Left ventricle myocardium inferior (tissue), 1 donor: ENCODE measurements at regions not wholly inside any gene's neighbourhood (a gene's known extent, or its start where the extent isn't known, plus 50 kb on each side); places are given as distances from the start of the nearest gene placed in this dataset.

Source experiments
- DNase-seq: peaks from one replicate; pipeline ENCODE4 v3.0.0-alpha.2; 2020
- H3K27ac ChIP-seq: fragments of 200-600 bp; replicated peaks from 2 replicates; pipeline ENCODE4 v1.8.0; 2021
- H3K27me3 ChIP-seq: fragments of 200-600 bp; 2 replicates; pipeline ENCODE4 v1.8.0; 2021; ENCODE audit warnings: low read depth
- H3K36me3 ChIP-seq: fragments of 200-600 bp; 2 replicates; pipeline ENCODE4 v1.8.0; 2021
- H3K4me1 ChIP-seq: fragments of 200-600 bp; 2 replicates; pipeline ENCODE4 v1.8.0; 2021
- H3K4me3 ChIP-seq: fragments of 200-600 bp; 2 replicates; pipeline ENCODE4 v1.8.0; 2021; ENCODE audit warnings: mild to moderate bottlenecking, moderate library complexity
- H3K9me3 ChIP-seq: fragments of 200-600 bp; replicated peaks from 2 replicates; pipeline ENCODE4 v1.8.0; 2021
- intact Hi-C: fragments of 100-400 bp; cut with micrococcal nuclease; formaldehyde crosslinking; loops from one replicate; pipeline ENCODE4 v1.11.0; 2022
- TF ChIP-seq, protein P1 (sequence below): fragments of 200-600 bp; IDR thresholded peaks from 2 replicates; pipeline ENCODE4 v1.8.0; 2021; ENCODE audit warnings: antibody characterized with exemption, mild to moderate bottlenecking, borderline replicate concordance
- donor health status: DM: no; HTN: yes; CAD: no; lungs with severe emphysema.

DNA sequence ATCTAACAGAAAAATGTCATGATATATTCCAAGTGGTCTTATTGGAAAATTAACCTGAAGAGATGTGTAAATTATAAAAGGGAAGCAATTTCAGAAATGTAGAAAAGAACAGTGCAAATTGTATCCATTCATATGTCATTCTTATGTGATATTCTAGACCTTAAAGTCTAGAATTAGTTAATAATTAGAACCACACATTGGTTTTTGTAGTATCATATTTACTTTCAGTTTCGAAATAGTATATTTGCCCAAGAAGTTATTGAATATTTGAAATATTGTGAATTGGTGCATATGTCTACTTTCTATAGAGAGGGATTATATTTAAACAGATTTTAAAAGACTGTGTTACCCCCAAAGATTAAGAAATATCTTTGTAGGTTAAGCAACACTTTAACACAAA, 1348.6 kb upstream of the ACVR2A start:
- H3K36me3 ChIP-seq: no peaks in the 10 kb centered on the region
- TF ChIP-seq, protein P1, sequence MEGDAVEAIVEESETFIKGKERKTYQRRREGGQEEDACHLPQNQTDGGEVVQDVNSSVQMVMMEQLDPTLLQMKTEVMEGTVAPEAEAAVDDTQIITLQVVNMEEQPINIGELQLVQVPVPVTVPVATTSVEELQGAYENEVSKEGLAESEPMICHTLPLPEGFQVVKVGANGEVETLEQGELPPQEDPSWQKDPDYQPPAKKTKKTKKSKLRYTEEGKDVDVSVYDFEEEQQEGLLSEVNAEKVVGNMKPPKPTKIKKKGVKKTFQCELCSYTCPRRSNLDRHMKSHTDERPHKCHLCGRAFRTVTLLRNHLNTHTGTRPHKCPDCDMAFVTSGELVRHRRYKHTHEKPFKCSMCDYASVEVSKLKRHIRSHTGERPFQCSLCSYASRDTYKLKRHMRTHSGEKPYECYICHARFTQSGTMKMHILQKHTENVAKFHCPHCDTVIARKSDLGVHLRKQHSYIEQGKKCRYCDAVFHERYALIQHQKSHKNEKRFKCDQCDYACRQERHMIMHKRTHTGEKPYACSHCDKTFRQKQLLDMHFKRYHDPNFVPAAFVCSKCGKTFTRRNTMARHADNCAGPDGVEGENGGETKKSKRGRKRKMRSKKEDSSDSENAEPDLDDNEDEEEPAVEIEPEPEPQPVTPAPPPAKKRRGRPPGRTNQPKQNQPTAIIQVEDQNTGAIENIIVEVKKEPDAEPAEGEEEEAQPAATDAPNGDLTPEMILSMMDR: no peak
- H3K4me1 ChIP-seq: no peaks in the 10 kb centered on the region
- H3K4me3 ChIP-seq: no peak overlapping the region
- H3K27ac ChIP-seq: no peak overlapping the region
- intact Hi-C loops: no loop called here
- no peaks in the 10 kb centered on the region for H3K27me3 ChIP-seq
- peaks cover 11% of the 10 kb centered on the region for H3K9me3 ChIP-seq
- no peak for DNase-seq

DNA sequence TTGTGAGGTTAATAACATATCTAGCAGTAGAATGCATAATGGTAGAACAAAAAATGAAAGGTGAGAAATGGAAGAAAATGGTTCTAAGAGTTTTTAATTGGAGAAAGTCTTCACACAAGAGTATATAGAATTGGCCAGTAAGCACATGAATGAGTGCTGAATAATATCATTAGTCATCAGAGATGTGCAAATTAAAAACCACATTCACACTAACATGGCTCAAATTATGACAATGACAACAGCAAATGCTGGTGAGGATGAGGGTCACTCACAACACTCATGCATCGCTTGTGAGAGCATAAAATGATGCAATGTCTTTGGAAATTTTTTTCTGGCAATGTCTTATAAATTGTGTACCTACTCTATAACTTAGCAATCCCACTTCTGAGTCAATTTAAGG, 1355.4 kb upstream of the ACVR2A start:
- TF ChIP-seq, protein P1: no peak
- Histone ChIP-seq H3K9me3 (peaks cover 7% of the 10 kb centered on the region), H3K4me1 (no peaks in the 10 kb centered on the region), H3K27me3 (no peaks in the 10 kb centered on the region), H3K36me3 (no peaks in the 10 kb centered on the region), H3K4me3 (no peak overlapping the region), H3K27ac (no peak overlapping the region)
- intact Hi-C loops: no loop called here
- DNase-seq: no peak

DNA sequence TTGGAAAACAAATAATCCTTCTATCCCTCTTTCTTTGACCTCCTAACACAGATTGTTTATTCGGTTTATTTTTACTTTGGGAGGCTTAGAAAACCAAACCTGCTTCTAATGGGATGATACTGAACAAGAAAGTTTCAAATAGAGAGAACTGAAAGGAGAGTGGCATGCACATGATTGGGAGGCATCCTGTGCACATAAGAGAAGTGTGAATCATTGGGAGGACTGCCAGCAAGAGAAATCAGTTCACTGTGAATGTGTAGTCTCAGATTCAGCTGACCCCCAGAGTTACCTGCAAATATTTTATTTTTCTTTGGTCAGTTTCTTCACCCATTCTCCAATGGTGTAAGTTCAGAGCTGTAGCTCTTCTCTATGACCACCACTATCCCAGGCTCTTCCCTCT, 1363.2 kb upstream of the ACVR2A start:
- intact Hi-C loops: no loop called here
- H3K4me3 ChIP-seq: no peak overlapping the region
- H3K27me3 ChIP-seq: no peaks in the 10 kb centered on the region
- H3K27ac ChIP-seq: no peak overlapping the region
- H3K36me3 ChIP-seq: no peaks in the 10 kb centered on the region
- no peaks in the 10 kb centered on the region for H3K9me3 ChIP-seq
- H3K4me1 ChIP-seq: no peaks in the 10 kb centered on the region
- TF ChIP-seq, protein P1: no peak
- DNase-seq: no peak

DNA sequence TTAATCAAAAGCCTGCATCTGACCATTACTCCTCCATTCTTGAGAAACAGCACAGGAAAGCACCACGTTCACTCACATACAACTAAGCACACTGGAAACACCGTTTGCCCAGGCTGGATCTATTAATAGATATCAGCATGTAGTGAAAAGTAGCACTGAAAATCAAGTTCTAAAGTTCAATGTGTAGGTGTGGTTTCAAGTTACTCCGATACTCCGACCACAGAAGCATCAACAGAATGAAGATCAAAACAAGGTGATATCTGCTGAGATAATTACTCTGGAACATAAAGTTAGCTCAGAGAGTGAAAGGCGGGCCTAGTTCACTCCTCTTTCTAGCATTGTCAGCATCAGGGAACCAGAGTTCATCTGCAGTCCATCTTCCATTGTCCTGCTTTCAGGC, 1367.4 kb upstream of the ACVR2A start:
- Histone ChIP-seq H3K27ac (no peak overlapping the region), H3K4me1 (no peaks in the 10 kb centered on the region), H3K27me3 (no peaks in the 10 kb centered on the region), H3K4me3 (no peak overlapping the region), H3K36me3 (no peaks in the 10 kb centered on the region), H3K9me3 (no peaks in the 10 kb centered on the region)
- intact Hi-C loops: no loop called here
- TF ChIP-seq, protein P1: no peak
- no peak for DNase-seq

DNA sequence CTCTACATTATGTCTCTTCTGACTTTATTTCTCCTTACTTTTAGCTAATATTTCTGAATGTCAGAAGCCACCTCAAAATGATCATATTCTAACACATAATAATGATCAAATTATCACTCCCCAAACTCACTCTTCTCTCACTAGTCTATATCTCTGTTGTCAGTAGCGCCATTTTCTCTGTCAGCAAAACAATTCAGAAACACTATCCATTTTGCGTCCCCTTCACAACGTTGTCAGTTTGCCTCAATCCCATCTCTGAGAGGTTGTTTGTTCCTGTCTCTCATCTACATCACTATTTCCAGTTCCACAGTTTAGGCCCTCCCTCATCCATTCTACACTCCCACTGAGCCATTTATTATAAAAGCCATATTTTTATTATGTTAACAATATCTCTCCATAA, 1376.3 kb upstream of the ACVR2A start:
- Histone ChIP-seq H3K4me3 (no peak overlapping the region), H3K27me3 (no peaks in the 10 kb centered on the region), H3K27ac (no peak overlapping the region), H3K9me3 (peaks cover under 1% of the 10 kb centered on the region), H3K36me3 (no peaks in the 10 kb centered on the region), H3K4me1 (no peaks in the 10 kb centered on the region)
- DNase-seq: no peak
- TF ChIP-seq, protein P1: no peak
- intact Hi-C loops: no loop called here

DNA sequence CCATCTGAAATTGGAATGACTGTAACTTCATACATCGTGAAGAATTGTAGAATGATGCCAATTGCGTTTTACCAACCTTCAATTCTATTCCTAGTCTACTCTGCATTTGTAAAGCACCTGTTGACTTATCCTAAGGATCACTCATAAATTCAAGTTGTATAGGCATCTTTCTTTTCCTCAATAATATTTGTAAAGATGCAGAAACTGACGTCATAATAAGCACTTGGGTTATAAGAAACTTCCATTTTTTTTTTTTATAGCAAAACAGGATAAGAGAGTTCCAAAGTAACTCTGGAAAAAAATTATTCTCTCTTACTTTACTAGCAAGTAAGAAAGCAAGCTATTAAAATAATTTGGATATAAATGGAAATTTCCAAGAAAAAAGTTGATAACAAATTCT, 1377.4 kb upstream of the ACVR2A start:
- no peaks in the 10 kb centered on the region for H3K4me1 ChIP-seq
- no peak for DNase-seq
- peaks cover 8% of the 10 kb centered on the region for H3K9me3 ChIP-seq
- no peak overlapping the region for H3K4me3 ChIP-seq
- no peaks in the 10 kb centered on the region for H3K27me3 ChIP-seq
- no peak overlapping the region for H3K27ac ChIP-seq
- intact Hi-C loops: no loop called here
- H3K36me3 ChIP-seq: no peaks in the 10 kb centered on the region
- TF ChIP-seq, protein P1: no peak
